ENCODE measurements at regions not wholly inside any gene's neighbourhood (a gene's known extent, or its start where the extent isn't known, plus 50 kb on each side); places are given as distances from the start of the nearest gene placed in this dataset.

DNA sequence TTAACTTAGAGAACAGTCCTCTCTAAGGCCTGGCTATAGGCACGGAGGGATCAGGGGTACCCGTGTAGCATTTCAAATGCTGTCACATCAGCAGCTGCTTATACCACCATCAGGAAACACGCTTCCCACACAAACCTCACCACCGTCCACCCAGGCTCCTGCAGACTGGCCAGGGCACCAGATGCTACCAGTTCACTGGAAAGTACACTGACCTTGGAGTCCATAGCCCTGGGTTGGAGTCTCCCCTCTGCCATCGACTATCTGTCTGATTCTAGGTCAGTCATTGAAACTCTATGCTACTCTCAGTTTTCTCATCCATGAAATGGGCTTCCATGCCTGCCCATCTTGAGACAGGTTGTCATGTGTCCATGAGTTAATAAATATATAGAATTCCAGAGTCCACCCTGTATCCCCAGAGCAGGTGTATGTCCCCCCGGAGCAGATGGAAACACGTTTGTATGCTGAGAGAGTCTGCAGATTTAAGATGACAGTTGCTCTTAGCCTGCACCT, 156.0 kb upstream of the SMAD3 start:
- Histone ChIP-seq H4K5ac (ENCODE audit: low read length) (no peak overlapping the region), H3K36me3 (ENCODE audit: control insufficient read depth, insufficient read depth, low read length) (no peaks in the 10 kb centered on the region), H3K27me3 (ENCODE audit: insufficient read depth, low read length, poor library complexity) (no peaks in the 10 kb centered on the region), H2BK120ac (ENCODE audit: low read depth, low read length) (no peak overlapping the region), H3K4me3 (ENCODE audit: low read length) (no peak overlapping the region), H3K4me2 (ENCODE audit: low read length) (no peak overlapping the region), H3K9ac (ENCODE audit: low read length) (no peak overlapping the region), H2BK15ac (replicated peaks; ENCODE audit: low read depth) (no peak overlapping the region), H3K27ac (ENCODE audit: low read depth, low read length) (no peak overlapping the region), H3K4ac (ENCODE audit: low read depth, low read length) (no peak overlapping the region), H2AK5ac (ENCODE audit: low read length) (no peak overlapping the region), H3K79me1 (ENCODE audit: low read length) (no peaks in the 10 kb centered on the region), H4K8ac (ENCODE audit: low read depth, low read length) (no peak overlapping the region), H3K56ac (ENCODE audit: low read length) (no peak overlapping the region), H3K23ac (ENCODE audit: low read length) (no peak overlapping the region), H3K18ac (ENCODE audit: low read length) (no peak overlapping the region), H3K4me1 (ENCODE audit: control insufficient read depth, low read depth, low read length) (no peaks in the 10 kb centered on the region), H3K79me2 (ENCODE audit: control insufficient read depth, insufficient read depth, low read length) (no peaks in the 10 kb centered on the region), H2BK5ac (ENCODE audit: low read length) (no peak overlapping the region)
- no peak for DNase-seq
- no CpG with 5 or more reads among the region's 7 CpGs for WGBS (ENCODE audit: extremely low coverage, insufficient coverage, low lambda C conversion rate)

DNA sequence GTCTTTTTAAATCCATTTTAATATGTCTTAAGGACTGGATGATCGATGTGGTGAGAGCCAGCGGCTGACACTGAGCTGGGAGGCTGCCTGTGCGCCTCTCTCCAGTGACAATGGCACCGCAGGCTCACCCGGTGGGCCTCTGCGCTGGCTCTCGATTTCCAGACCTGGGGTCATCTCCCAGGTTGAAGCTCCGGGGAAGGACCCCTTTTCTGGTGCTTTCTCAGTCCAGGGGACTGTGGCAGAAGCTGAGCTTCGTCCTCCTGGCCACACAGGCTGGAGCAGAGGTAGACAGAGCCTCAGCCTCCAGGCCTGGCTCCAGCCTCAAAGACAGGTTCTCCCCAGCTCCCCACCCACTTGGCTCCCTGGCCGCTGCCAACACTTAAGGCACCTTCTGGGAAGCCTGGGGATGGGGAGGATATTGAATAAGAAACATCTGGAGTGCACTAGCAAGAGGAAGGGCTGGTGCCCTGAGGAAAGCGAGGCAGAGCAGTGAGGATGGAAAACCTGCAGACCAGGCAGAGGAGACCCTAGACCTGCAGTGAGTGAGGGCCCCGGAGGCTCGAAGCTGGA, 154.2 kb upstream of the SMAD3 start:
- Histone ChIP-seq H3K23ac (ENCODE audit: low read length) (no peak overlapping the region), H4K8ac (ENCODE audit: low read depth, low read length) (no peak overlapping the region), H2BK5ac (ENCODE audit: low read length) (no peak overlapping the region), H3K4ac (ENCODE audit: low read depth, low read length) (no peak overlapping the region), H3K4me3 (ENCODE audit: low read length) (no peak overlapping the region), H2BK15ac (replicated peaks; ENCODE audit: low read depth) (no peak overlapping the region), H3K4me2 (ENCODE audit: low read length) (no peak overlapping the region), H4K5ac (ENCODE audit: low read length) (no peak overlapping the region), H3K36me3 (ENCODE audit: control insufficient read depth, insufficient read depth, low read length) (no peaks in the 10 kb centered on the region), H3K4me1 (ENCODE audit: control insufficient read depth, low read depth, low read length) (no peaks in the 10 kb centered on the region), H3K18ac (ENCODE audit: low read length) (no peak overlapping the region), H2AK5ac (ENCODE audit: low read length) (no peak overlapping the region), H3K27me3 (ENCODE audit: insufficient read depth, low read length, poor library complexity) (no peaks in the 10 kb centered on the region), H3K79me1 (ENCODE audit: low read length) (no peaks in the 10 kb centered on the region), H3K56ac (ENCODE audit: low read length) (no peak overlapping the region), H2BK120ac (ENCODE audit: low read depth, low read length) (no peak overlapping the region), H3K79me2 (ENCODE audit: control insufficient read depth, insufficient read depth, low read length) (no peaks in the 10 kb centered on the region), H3K27ac (ENCODE audit: low read depth, low read length) (no peak overlapping the region), H3K9ac (ENCODE audit: low read length) (no peak overlapping the region)
- no peak for DNase-seq
- no CpG with 5 or more reads among the region's 13 CpGs for WGBS (ENCODE audit: extremely low coverage, insufficient coverage, low lambda C conversion rate)

- H3K79me2 ChIP-seq (ENCODE audit: control insufficient read depth, insufficient read depth, low read length): no peaks in the 10 kb centered on the region
- no peak for DNase-seq
- no peak overlapping the region for H4K8ac ChIP-seq (ENCODE audit: low read depth, low read length)
- no peaks in the 10 kb centered on the region for H3K4me1 ChIP-seq (ENCODE audit: control insufficient read depth, low read depth, low read length)
- WGBS (ENCODE audit: extremely low coverage, insufficient coverage, low lambda C conversion rate): no CpG with 5 or more reads among the region's 7 CpGs
- H3K18ac ChIP-seq (ENCODE audit: low read length): no peak overlapping the region
- no peak overlapping the region for H2AK5ac ChIP-seq (ENCODE audit: low read length)
- H4K5ac ChIP-seq (ENCODE audit: low read length): no peak overlapping the region
- H3K36me3 ChIP-seq (ENCODE audit: control insufficient read depth, insufficient read depth, low read length): no peaks in the 10 kb centered on the region
- no peak overlapping the region for H3K4me3 ChIP-seq (ENCODE audit: low read length)
- H3K23ac ChIP-seq (ENCODE audit: low read length): no peak overlapping the region
- H3K27ac ChIP-seq (ENCODE audit: low read depth, low read length): no peak overlapping the region
- no peaks in the 10 kb centered on the region for H3K27me3 ChIP-seq (ENCODE audit: insufficient read depth, low read length, poor library complexity)
- no peak overlapping the region for H2BK120ac ChIP-seq (ENCODE audit: low read depth, low read length)
- no peak overlapping the region for H3K4me2 ChIP-seq (ENCODE audit: low read length)
- H2BK15ac ChIP-seq (replicated peaks; ENCODE audit: low read depth): no peak overlapping the region
- H2BK5ac ChIP-seq (ENCODE audit: low read length): no peak overlapping the region
- no peaks in the 10 kb centered on the region for H3K79me1 ChIP-seq (ENCODE audit: low read length)
- no peak overlapping the region for H3K4ac ChIP-seq (ENCODE audit: low read depth, low read length)
- H3K56ac ChIP-seq (ENCODE audit: low read length): no peak overlapping the region
- H3K9ac ChIP-seq (ENCODE audit: low read length): no peak overlapping the region
Observed at GRCh38 chr15:66912001-66912400, 153.4 kb upstream of the SMAD3 start.

DNA sequence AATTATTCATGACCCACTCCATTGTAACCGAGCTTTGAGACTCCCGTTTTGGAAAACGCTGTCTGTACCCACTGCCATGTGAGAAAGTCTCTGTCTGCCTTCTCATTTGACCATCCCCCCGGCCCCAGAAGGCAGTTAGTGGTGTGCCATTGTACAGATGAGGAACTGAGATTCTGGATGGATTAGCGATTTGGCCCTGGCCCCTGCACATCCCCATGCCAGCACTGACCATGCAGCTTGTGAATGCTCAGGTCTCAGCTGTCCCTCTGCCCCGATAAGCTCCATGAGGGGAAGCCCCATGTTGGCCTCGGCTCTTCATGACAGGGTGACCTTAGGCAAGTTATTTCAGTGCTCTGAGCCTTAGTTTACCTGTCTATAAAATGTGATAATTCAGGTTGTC, 153.0 kb upstream of the SMAD3 start:
- H4K8ac ChIP-seq (ENCODE audit: low read depth, low read length): no peak overlapping the region
- H3K27ac ChIP-seq (ENCODE audit: low read depth, low read length): no peak overlapping the region
- no peak overlapping the region for H3K18ac ChIP-seq (ENCODE audit: low read length)
- no peak for DNase-seq
- no peaks in the 10 kb centered on the region for H3K79me2 ChIP-seq (ENCODE audit: control insufficient read depth, insufficient read depth, low read length)
- H4K5ac ChIP-seq (ENCODE audit: low read length): no peak overlapping the region
- no peak overlapping the region for H3K56ac ChIP-seq (ENCODE audit: low read length)
- H2BK15ac ChIP-seq (replicated peaks; ENCODE audit: low read depth): no peak overlapping the region
- H3K36me3 ChIP-seq (ENCODE audit: control insufficient read depth, insufficient read depth, low read length): no peaks in the 10 kb centered on the region
- H2BK5ac ChIP-seq (ENCODE audit: low read length): no peak overlapping the region
- H3K27me3 ChIP-seq (ENCODE audit: insufficient read depth, low read length, poor library complexity): no peaks in the 10 kb centered on the region
- no peak overlapping the region for H3K9ac ChIP-seq (ENCODE audit: low read length)
- H2AK5ac ChIP-seq (ENCODE audit: low read length): no peak overlapping the region
- no peak overlapping the region for H3K4me2 ChIP-seq (ENCODE audit: low read length)
- H3K4ac ChIP-seq (ENCODE audit: low read depth, low read length): no peak overlapping the region
- WGBS (ENCODE audit: extremely low coverage, insufficient coverage, low lambda C conversion rate): no CpG with 5 or more reads among the region's 7 CpGs
- no peak overlapping the region for H3K23ac ChIP-seq (ENCODE audit: low read length)
- H2BK120ac ChIP-seq (ENCODE audit: low read depth, low read length): no peak overlapping the region
- no peaks in the 10 kb centered on the region for H3K4me1 ChIP-seq (ENCODE audit: control insufficient read depth, low read depth, low read length)
- no peak overlapping the region for H3K4me3 ChIP-seq (ENCODE audit: low read length)
- no peaks in the 10 kb centered on the region for H3K79me1 ChIP-seq (ENCODE audit: low read length)

GRCh38 chr15:66917904-66918448, 147.4 kb upstream of the SMAD3 start:
- WGBS (ENCODE audit: extremely low coverage, insufficient coverage, low lambda C conversion rate): no CpG with 5 or more reads among the region's 2 CpGs
- Histone ChIP-seq H3K79me2 (ENCODE audit: control insufficient read depth, insufficient read depth, low read length) (no peaks in the 10 kb centered on the region), H3K4me2 (ENCODE audit: low read length) (no peak overlapping the region)

DNA sequence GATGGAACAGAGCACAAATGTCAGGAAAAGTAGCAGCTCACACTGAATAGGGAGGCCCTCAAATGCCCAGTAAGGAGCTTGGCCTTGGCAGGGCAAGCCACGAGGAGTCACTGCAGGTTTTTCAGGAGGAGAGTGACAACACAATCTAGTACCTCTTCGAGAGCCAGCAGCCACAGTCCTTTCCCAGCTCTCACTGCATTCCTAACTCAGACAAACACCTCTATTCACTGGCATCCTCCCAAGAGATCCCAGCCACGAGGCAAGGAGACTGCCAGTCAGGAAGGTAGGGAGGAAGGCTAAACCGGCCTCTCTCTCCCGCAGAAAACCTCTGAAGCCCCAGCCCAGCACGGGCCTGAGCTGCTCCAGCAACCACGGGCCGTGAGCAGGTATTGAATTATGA, 146.0 kb upstream of the SMAD3 start:
- H3K18ac ChIP-seq (ENCODE audit: low read length): no peak overlapping the region
- no peak overlapping the region for H3K4me2 ChIP-seq (ENCODE audit: low read length)
- WGBS (ENCODE audit: extremely low coverage, insufficient coverage, low lambda C conversion rate): no CpG with 5 or more reads among the region's 8 CpGs

More at GRCh38 chr15:66917904-66918448, 147.4 kb upstream of the SMAD3 start:
- no peak overlapping the region for H3K9ac ChIP-seq (ENCODE audit: low read length)
- no peak for DNase-seq
- H3K4me3 ChIP-seq (ENCODE audit: low read length): no peak overlapping the region
- no peaks in the 10 kb centered on the region for H3K36me3 ChIP-seq (ENCODE audit: control insufficient read depth, insufficient read depth, low read length)
- H2BK120ac ChIP-seq (ENCODE audit: low read depth, low read length): no peak overlapping the region
- no peaks in the 10 kb centered on the region for H3K27me3 ChIP-seq (ENCODE audit: insufficient read depth, low read length, poor library complexity)
- no peak overlapping the region for H3K56ac ChIP-seq (ENCODE audit: low read length)
- H2BK5ac ChIP-seq (ENCODE audit: low read length): no peak overlapping the region
- H3K27ac ChIP-seq (ENCODE audit: low read depth, low read length): no peak overlapping the region
- no peak overlapping the region for H4K5ac ChIP-seq (ENCODE audit: low read length)
- no peak overlapping the region for H3K18ac ChIP-seq (ENCODE audit: low read length)
- no peak overlapping the region for H4K8ac ChIP-seq (ENCODE audit: low read depth, low read length)
- H3K23ac ChIP-seq (ENCODE audit: low read length): no peak overlapping the region
- H2BK15ac ChIP-seq (replicated peaks; ENCODE audit: low read depth): no peak overlapping the region
- H2AK5ac ChIP-seq (ENCODE audit: low read length): no peak overlapping the region
- peaks cover 8% of the 10 kb centered on the region for H3K4me1 ChIP-seq (ENCODE audit: control insufficient read depth, low read depth, low read length)
- H3K4ac ChIP-seq (ENCODE audit: low read depth, low read length): no peak overlapping the region
- no peaks in the 10 kb centered on the region for H3K79me1 ChIP-seq (ENCODE audit: low read length)

More for the DNA sequence above, 146.0 kb upstream of the SMAD3 start:
- Histone ChIP-seq H3K27ac (ENCODE audit: low read depth, low read length) (no peak overlapping the region), H3K4ac (ENCODE audit: low read depth, low read length) (no peak overlapping the region), H2AK5ac (ENCODE audit: low read length) (no peak overlapping the region), H2BK5ac (ENCODE audit: low read length) (no peak overlapping the region), H2BK120ac (ENCODE audit: low read depth, low read length) (no peak overlapping the region), H3K27me3 (ENCODE audit: insufficient read depth, low read length, poor library complexity) (no peaks in the 10 kb centered on the region), H3K56ac (ENCODE audit: low read length) (no peak overlapping the region), H3K4me3 (ENCODE audit: low read length) (no peak overlapping the region), H3K9ac (ENCODE audit: low read length) (no peak overlapping the region), H3K79me2 (ENCODE audit: control insufficient read depth, insufficient read depth, low read length) (no peaks in the 10 kb centered on the region), H3K4me1 (ENCODE audit: control insufficient read depth, low read depth, low read length) (peaks cover 15% of the 10 kb centered on the region), H4K8ac (ENCODE audit: low read depth, low read length) (no peak overlapping the region), H3K23ac (ENCODE audit: low read length) (no peak overlapping the region), H4K5ac (ENCODE audit: low read length) (no peak overlapping the region), H3K36me3 (ENCODE audit: control insufficient read depth, insufficient read depth, low read length) (no peaks in the 10 kb centered on the region), H3K79me1 (ENCODE audit: low read length) (no peaks in the 10 kb centered on the region), H2BK15ac (replicated peaks; ENCODE audit: low read depth) (no peak overlapping the region)
- no peak for DNase-seq
